ENCODE measurements at regions not wholly inside any gene's neighbourhood (a gene's known extent, or its start where the extent isn't known, plus 50 kb on each side); places are given as distances from the start of the nearest gene placed in this dataset.

- no peak for DNase-seq (ENCODE audit: low read depth)
- no peak overlapping the region for H3K4me3 ChIP-seq (ENCODE audit: low read length)
- no peak for TF ChIP-seq CTCF (conservative IDR thresholded peaks at IDR 0.05; ENCODE audit: low read length)
Observed at GRCh38 chr3:88704338-88704737, 403.1 kb upstream of the EPHA3 start.

- no peak for DNase-seq (ENCODE audit: low read depth)
- no peak overlapping the region for H3K4me3 ChIP-seq (ENCODE audit: low read length)
- no peak for TF ChIP-seq CTCF (conservative IDR thresholded peaks at IDR 0.05; ENCODE audit: low read length)
Observed at GRCh38 chr3:88707837-88708236, 399.6 kb upstream of the EPHA3 start.

GRCh38 chr3:88712552-88712951 is 394.9 kb upstream of the EPHA3 start:
- no peak overlapping the region for H3K4me3 ChIP-seq (ENCODE audit: low read length)
- TF ChIP-seq CTCF (conservative IDR thresholded peaks at IDR 0.05; ENCODE audit: low read length) = no peak
- DNase-seq (ENCODE audit: low read depth) = no peak

GRCh38 chr3:88713233-88713691 is 394.2 kb upstream of the EPHA3 start:
- DNase-seq (ENCODE audit: low read depth) = peak; percentile 81
- no peak for TF ChIP-seq CTCF (conservative IDR thresholded peaks at IDR 0.05; ENCODE audit: low read length)
- no peak overlapping the region for H3K4me3 ChIP-seq (ENCODE audit: low read length)

- no peak for DNase-seq (ENCODE audit: low read depth)
- no peak for TF ChIP-seq CTCF (conservative IDR thresholded peaks at IDR 0.05; ENCODE audit: low read length)
- no peak overlapping the region for H3K4me3 ChIP-seq (ENCODE audit: low read length)
Observed at GRCh38 chr3:88725440-88726165, 381.8 kb upstream of the EPHA3 start.

GRCh38 chr3:88732186-88732585 is 375.2 kb upstream of the EPHA3 start:
- no peak for TF ChIP-seq CTCF (conservative IDR thresholded peaks at IDR 0.05; ENCODE audit: low read length)

GRCh38 chr3:88742106-88742505 is 365.3 kb upstream of the EPHA3 start:
- no peak for TF ChIP-seq CTCF (conservative IDR thresholded peaks at IDR 0.05; ENCODE audit: low read length)
- no peak overlapping the region for H3K4me3 ChIP-seq (ENCODE audit: low read length)
- DNase-seq (ENCODE audit: low read depth) = peak; percentile 17

More at GRCh38 chr3:88732186-88732585, 375.2 kb upstream of the EPHA3 start:
- H3K4me3 ChIP-seq (ENCODE audit: low read length) = no peak overlapping the region
- DNase-seq (ENCODE audit: low read depth) = no peak

All from AG10803 (cell line).